IMR-90 (cell line): ENCODE measurements at regions not wholly inside any gene's neighbourhood (a gene's known extent, or its start where the extent isn't known, plus 50 kb on each side); places are given as distances from the start of the nearest gene placed in this dataset.

ENCODE experiments used
- ATAC-seq: fragments of 200-7000 bp; cut with Tn5 transposase; 2 replicates; pipeline ENCODE4 v1.9.1; 2020; ENCODE audit warnings: low read depth, mild to moderate bottlenecking, moderate library complexity
- BruUV-seq: library from RNA; stranded (reverse); fragments of 400-500 nt; replicated peaks from 2 replicates; lab custom pipeline; 2021; lab: Mats Ljungman, UMichigan
- CTCF ChIA-PET: fragments of 300-600 bp; formaldehyde crosslinking; extraction: SDS; loops from one replicate; lab custom pipeline; 2021; ENCODE audit warnings: antibody characterized with exemption; lab: Yijun Ruan, JAX
- POLR2A ChIA-PET: fragments of 300-600 bp; sonication (Branson Sonifier 250); formaldehyde crosslinking; loops from one replicate; lab custom pipeline; 2022; ENCODE audit warnings: antibody characterized with exemption; ENCODE audit not compliant: unreplicated experiment; lab: Charles Lee
- DNase-seq: peaks from one replicate; pipeline ENCODE4 v3.0.0; 2013
- H2AFZ ChIP-seq: replicated peaks from 2 replicates; pipeline ENCODE3; 2013; ENCODE audit warnings: low read length, mild to moderate bottlenecking; ENCODE audit not compliant: poor library complexity
- H2AK5ac ChIP-seq: 2 replicates; pipeline ENCODE4 v1.6.1; 2013; ENCODE audit warnings: low read depth, low read length, inconsistent platforms
- H2AK9ac ChIP-seq: replicated peaks from 2 replicates; pipeline ENCODE3; 2013; ENCODE audit warnings: mild to moderate bottlenecking, low read depth, low read length, moderate library complexity; ENCODE audit not compliant: poor library complexity
- H2BK120ac ChIP-seq: 2 replicates; pipeline ENCODE4 v1.6.1; 2013; ENCODE audit warnings: low read depth, low read length, inconsistent platforms
- H2BK15ac ChIP-seq: 3 replicates; pipeline ENCODE4 v1.6.1; 2013; ENCODE audit warnings: low read depth, low read length, inconsistent platforms
- H2BK20ac ChIP-seq: 2 replicates; pipeline ENCODE4 v1.6.1; 2013; ENCODE audit warnings: low read depth, mild to moderate bottlenecking, inconsistent platforms, low read length, moderate library complexity
- H2BK5ac ChIP-seq: 2 replicates; pipeline ENCODE4 v1.6.1; 2013; ENCODE audit warnings: mild to moderate bottlenecking, low read depth, low read length, inconsistent platforms; ENCODE audit not compliant: poor library complexity, severe bottlenecking
- H3K14ac ChIP-seq: replicated peaks from 2 replicates; pipeline ENCODE4 v1.6.1; 2013; ENCODE audit warnings: low read depth, low read length, inconsistent platforms
- H3K18ac ChIP-seq: 2 replicates; pipeline ENCODE4 v1.6.1; 2013; ENCODE audit warnings: low read depth, low read length, control low read depth
- H3K23ac ChIP-seq: 2 replicates; pipeline ENCODE4 v1.6.1; 2013; ENCODE audit warnings: low read depth, low read length, inconsistent platforms
- H3K27ac ChIP-seq: 2 replicates; pipeline ENCODE4 v1.5.1; 2013; ENCODE audit warnings: mild to moderate bottlenecking, control low read depth, low read length; ENCODE audit not compliant: insufficient read depth
- H3K27me3 ChIP-seq: 2 replicates; pipeline ENCODE4 v1.6.1; 2013; ENCODE audit warnings: low read length; ENCODE audit not compliant: control insufficient read depth, insufficient read depth
- H3K36me3 ChIP-seq: 2 replicates; pipeline ENCODE4 v1.6.1; 2013; ENCODE audit warnings: low read length, mixed read lengths; ENCODE audit not compliant: control insufficient read depth, insufficient read depth
- H3K4ac ChIP-seq: 2 replicates; pipeline ENCODE4 v1.6.1; 2013; ENCODE audit warnings: low read depth, low read length, inconsistent platforms
- H3K4me1 ChIP-seq: 2 replicates; pipeline ENCODE4 v1.6.1; 2013; ENCODE audit warnings: low read length, mixed read lengths; ENCODE audit not compliant: control insufficient read depth, insufficient read depth
- H3K4me2 ChIP-seq: 2 replicates; pipeline ENCODE4 v1.6.1; 2013; ENCODE audit warnings: low read depth, mild to moderate bottlenecking, control low read depth, low read length, moderate library complexity
- H3K4me3 ChIP-seq: 2 replicates; pipeline ENCODE4 v1.5.1; 2013; ENCODE audit warnings: low read depth, mild to moderate bottlenecking, control low read depth, low read length, moderate library complexity; ENCODE audit not compliant: insufficient read depth
- H3K56ac ChIP-seq: 2 replicates; pipeline ENCODE4 v1.6.1; 2013; ENCODE audit warnings: low read length, inconsistent platforms; ENCODE audit not compliant: insufficient read depth; ENCODE audit errors: extremely low read depth
- H3K79me1 ChIP-seq, 2 experiments: 2 replicates each; pipeline ENCODE4 v1.6.1; 2013; ENCODE audit warnings: low read length in 2 of 2, inconsistent platforms in 1 of 2, low read depth in 1 of 2
- H3K9ac ChIP-seq: 2 replicates; pipeline ENCODE4 v1.6.1; 2013; ENCODE audit warnings: low read depth, low read length, control low read depth
- H3K9me1 ChIP-seq: 2 replicates; pipeline ENCODE4 v1.6.1; 2013; ENCODE audit warnings: low read length, inconsistent platforms; ENCODE audit not compliant: insufficient read depth
- H3K9me3 ChIP-seq: 2 replicates; pipeline ENCODE4 v1.6.1; 2013; ENCODE audit warnings: low read length; ENCODE audit not compliant: control insufficient read depth, insufficient read depth
- H4K20me1 ChIP-seq: 2 replicates; pipeline ENCODE4 v1.6.1; 2013; ENCODE audit warnings: low read length, inconsistent platforms; ENCODE audit not compliant: insufficient read depth
- H4K5ac ChIP-seq: 2 replicates; pipeline ENCODE4 v1.6.1; 2013; ENCODE audit warnings: mild to moderate bottlenecking, low read depth, low read length, control low read depth
- H4K8ac ChIP-seq, 2 experiments: 2 replicates each; pipeline ENCODE4 v1.6.1; 2013; ENCODE audit warnings: low read depth in 2 of 2, low read length in 2 of 2, control low read depth in 1 of 2, inconsistent platforms in 1 of 2
- H4K91ac ChIP-seq: 2 replicates; pipeline ENCODE4 v1.6.1; 2013; ENCODE audit warnings: low read depth, low read length, inconsistent platforms; ENCODE audit not compliant: insufficient read depth
- BHLHE40 ChIP-seq: fragments of 150-350 bp; IDR thresholded peaks from 2 replicates; pipeline ENCODE4 v1.6.1; 2016; ENCODE audit warnings: mild to moderate bottlenecking, low read depth, low read length
- RAD21 ChIP-seq: IDR thresholded peaks from 2 replicates; pipeline ENCODE4 v1.6.1; 2012; ENCODE audit warnings: low read length, improper control_type of control experiment
- WGBS, 2 experiments: methylation state at CpG; one replicate each; pipeline versions ENCODE4 v1.1.5 to v1.1.7; 2013; ENCODE audit warnings: missing lambda C conversion rate in 2 of 2; ENCODE audit not compliant: insufficient read length in 1 of 2; ENCODE audit errors: extremely low coverage in 2 of 2; 5-methylcytosine and 5-hydroxymethylcytosine counted together
- dilution Hi-C: fragments of 300-500 bp; cut with HindIII; formaldehyde crosslinking; loops from one replicate; pipeline ENCODE4 v1.14.3; 2018; ENCODE audit warnings: low sequenced_read_pairs; ENCODE audit not compliant: unreplicated experiment
- in situ Hi-C: fragments of 300-500 bp; cut with MboI; formaldehyde crosslinking; loops from 3 replicates; pipeline ENCODE4 v1.14.3; 2019; ENCODE audit warnings: low sequenced_read_pairs, inconsistent platforms, mixed read lengths
- intact Hi-C: fragments of 100-400 bp; cut with micrococcal nuclease; formaldehyde crosslinking; loops from 2 replicates; pipeline ENCODE4 v1.10.0; 2022

DNA sequence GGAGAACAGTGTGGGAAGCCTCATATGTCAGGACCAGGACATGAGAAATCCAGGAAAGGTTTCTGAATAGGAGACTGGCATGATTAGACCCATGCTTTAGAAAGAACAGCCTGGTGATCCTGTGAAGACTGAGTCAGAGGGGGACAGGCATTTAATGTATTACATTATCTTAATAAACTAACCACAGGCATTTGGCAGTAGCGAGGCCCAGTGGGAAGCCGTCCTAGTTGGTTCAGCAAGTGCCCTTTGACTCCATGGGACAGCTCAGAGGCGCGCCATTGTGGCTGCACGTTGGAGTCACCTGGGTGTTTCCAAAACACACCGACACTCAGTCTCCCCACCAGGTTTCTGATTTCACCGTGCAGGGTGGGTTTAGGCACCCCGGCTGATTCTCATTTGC lies 90.5 kb upstream of the DGKG start:
- TF ChIP-seq BHLHE40 (peak; percentile 7; the same call in 1 of the 2 replicates), RAD21 (no peak)
- no peaks in the 10 kb centered on the region for H3K9me1 ChIP-seq

More for the DNA sequence above, 90.5 kb upstream of the DGKG start:
- H4K5ac ChIP-seq: no peak overlapping the region
- ChIA-PET POLR2A (no interaction called here), CTCF (no interaction called here)
- H3K14ac ChIP-seq: no peak overlapping the region
- H2BK15ac ChIP-seq: no peak overlapping the region
- H4K20me1 ChIP-seq: no peaks in the 10 kb centered on the region
- H3K27me3 ChIP-seq: peaks cover 15% of the 10 kb centered on the region
- ATAC-seq: peak; percentile 96
- dilution Hi-C loops: no loop called here
- H2AFZ ChIP-seq: no peak overlapping the region
- in situ Hi-C loops: no loop called here
- H3K36me3 ChIP-seq: no peaks in the 10 kb centered on the region
- WGBS, 2 experiments: no CpG with 5 or more reads among the region's 8 CpGs
- no peak overlapping the region for H3K9ac ChIP-seq
- H3K4me1 ChIP-seq: peaks cover 3% of the 10 kb centered on the region; the same call in 1 of the 2 replicates
- no peak overlapping the region for H3K23ac ChIP-seq
- H4K91ac ChIP-seq: no peak overlapping the region
- no peak overlapping the region for H3K18ac ChIP-seq
- no peak overlapping the region for H3K56ac ChIP-seq
- BruUV-seq: no TSS peak
- no peaks in the 10 kb centered on the region for H3K9me3 ChIP-seq
- no peak overlapping the region for H3K4me3 ChIP-seq
- H2AK9ac ChIP-seq: no peak overlapping the region
- peak; percentile 80 for DNase-seq
- no peak overlapping the region for H2BK20ac ChIP-seq
- no peak overlapping the region for H2AK5ac ChIP-seq
- 0 out of 2 replicates have a peak overlapping the region, but pooled peaks have one; percentile 34 for H3K4ac ChIP-seq
- no peak overlapping the region for H4K8ac ChIP-seq
- H2BK120ac ChIP-seq: no peak overlapping the region
- H3K4me2 ChIP-seq: peak overlapping the region; percentile 51; the same call in 1 of the 2 replicates
- H3K27ac ChIP-seq: no peak overlapping the region
- no peak overlapping the region for H2BK5ac ChIP-seq
- intact Hi-C loops: no loop called here
- H3K79me1 ChIP-seq: no peaks in the 10 kb centered on the region
